ENCODE measurements at regions not wholly inside any gene's neighbourhood (a gene's known extent, or its start where the extent isn't known, plus 50 kb on each side); places are given as distances from the start of the nearest gene placed in this dataset.

DNA sequence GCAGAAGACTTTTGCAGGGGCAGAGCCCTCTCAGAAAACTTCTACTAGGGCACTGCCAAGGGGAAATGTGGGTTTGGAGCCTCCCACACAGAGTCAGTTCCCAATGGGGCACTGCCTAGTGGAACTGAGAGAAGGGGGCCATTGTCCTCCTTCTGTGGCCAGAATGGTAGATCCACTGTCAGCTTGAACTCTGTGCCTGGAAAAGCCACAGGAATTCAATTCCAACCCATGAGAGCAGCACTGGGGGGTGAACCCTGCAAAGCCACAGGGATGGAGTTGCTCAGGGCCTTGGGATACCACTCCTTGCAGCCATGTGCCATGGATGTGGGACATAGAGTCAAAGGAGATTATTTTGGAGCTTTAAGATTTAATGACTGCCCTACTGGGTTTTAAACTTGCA is 262.2 kb upstream of the SEMA3C start:
- H3K4me3 ChIP-seq (ENCODE audit: low read depth, low read length) = no peak overlapping the region
- no peak for DNase-seq (ENCODE audit: low read depth)
- TF ChIP-seq POLR2A (IDR thresholded peaks at IDR 0.05; ENCODE audit: extremely low read depth, insufficient read length) (no peak), MYC (IDR thresholded peaks at IDR 0.05; ENCODE audit: low read depth, low read length) (no peak)
- TF ChIP-seq, protein P1, sequence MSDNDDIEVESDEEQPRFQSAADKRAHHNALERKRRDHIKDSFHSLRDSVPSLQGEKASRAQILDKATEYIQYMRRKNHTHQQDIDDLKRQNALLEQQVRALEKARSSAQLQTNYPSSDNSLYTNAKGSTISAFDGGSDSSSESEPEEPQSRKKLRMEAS (IDR thresholded peaks at IDR 0.05; ENCODE audit: low read depth, low read length) = no peak
- TF ChIP-seq, protein P2, sequence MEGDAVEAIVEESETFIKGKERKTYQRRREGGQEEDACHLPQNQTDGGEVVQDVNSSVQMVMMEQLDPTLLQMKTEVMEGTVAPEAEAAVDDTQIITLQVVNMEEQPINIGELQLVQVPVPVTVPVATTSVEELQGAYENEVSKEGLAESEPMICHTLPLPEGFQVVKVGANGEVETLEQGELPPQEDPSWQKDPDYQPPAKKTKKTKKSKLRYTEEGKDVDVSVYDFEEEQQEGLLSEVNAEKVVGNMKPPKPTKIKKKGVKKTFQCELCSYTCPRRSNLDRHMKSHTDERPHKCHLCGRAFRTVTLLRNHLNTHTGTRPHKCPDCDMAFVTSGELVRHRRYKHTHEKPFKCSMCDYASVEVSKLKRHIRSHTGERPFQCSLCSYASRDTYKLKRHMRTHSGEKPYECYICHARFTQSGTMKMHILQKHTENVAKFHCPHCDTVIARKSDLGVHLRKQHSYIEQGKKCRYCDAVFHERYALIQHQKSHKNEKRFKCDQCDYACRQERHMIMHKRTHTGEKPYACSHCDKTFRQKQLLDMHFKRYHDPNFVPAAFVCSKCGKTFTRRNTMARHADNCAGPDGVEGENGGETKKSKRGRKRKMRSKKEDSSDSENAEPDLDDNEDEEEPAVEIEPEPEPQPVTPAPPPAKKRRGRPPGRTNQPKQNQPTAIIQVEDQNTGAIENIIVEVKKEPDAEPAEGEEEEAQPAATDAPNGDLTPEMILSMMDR (IDR thresholded peaks at IDR 0.05; ENCODE audit: low read depth, low read length) = no peak

DNA sequence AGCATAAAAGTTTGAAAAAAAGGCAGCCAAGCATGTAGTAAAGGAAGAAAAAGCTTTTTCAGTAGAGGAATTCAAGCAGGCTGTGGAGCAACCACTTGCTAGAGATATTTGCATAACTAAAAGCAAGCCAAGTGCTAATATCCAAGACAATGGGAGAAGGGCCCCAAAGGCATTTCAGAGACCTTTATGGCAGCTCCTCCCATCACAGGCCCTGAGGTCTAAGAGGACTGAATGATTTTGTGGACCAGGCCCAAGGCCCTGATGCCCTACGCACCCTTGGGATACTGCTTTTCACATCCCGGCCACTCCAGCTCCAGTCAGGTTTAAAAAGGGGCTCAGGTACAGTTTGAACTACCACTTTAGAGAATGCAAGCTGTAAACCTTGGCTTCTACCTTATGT is 261.7 kb upstream of the SEMA3C start:
- DNase-seq (ENCODE audit: low read depth) = no peak
- TF ChIP-seq MYC (IDR thresholded peaks at IDR 0.05; ENCODE audit: low read depth, low read length) (no peak), POLR2A (IDR thresholded peaks at IDR 0.05; ENCODE audit: extremely low read depth, insufficient read length) (no peak)
- TF ChIP-seq, protein P1 (IDR thresholded peaks at IDR 0.05; ENCODE audit: low read depth, low read length) = no peak
- TF ChIP-seq, protein P2 (IDR thresholded peaks at IDR 0.05; ENCODE audit: low read depth, low read length) = no peak
- no peak overlapping the region for H3K4me3 ChIP-seq (ENCODE audit: low read depth, low read length)

DNA sequence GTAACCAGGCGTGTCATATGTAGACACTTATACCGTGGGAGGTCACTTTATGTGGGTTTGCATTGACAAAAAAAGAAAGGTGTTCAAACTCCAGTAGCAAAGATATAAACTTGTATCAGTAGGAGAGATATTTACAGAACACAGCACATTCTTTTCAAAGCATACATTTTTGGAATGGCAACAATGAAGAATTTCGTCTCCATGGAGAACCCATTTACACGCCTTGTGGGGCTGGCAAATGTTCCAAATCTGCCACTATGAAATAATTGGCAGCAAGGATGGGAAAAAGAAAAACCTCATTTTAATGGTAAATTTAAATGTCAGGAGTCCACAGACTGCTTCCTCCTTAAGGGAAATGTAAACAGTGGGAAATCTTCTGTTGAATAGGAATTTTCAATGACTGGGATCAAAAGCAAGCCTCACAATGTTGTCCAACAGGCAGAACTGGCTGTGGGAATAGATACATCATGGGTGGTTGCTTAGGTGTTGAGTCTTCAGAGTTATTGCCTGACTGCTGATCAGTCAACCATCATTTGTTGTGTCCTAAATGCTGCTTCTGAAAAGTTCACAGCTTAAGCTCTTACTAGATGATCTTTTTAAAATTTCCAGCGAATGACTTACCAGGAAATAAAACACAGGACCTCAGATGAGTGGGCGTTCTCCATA is 256.6 kb upstream of the SEMA3C start:
- TF ChIP-seq, protein P1 (IDR thresholded peaks at IDR 0.05; ENCODE audit: low read depth, low read length) = no peak
- TF ChIP-seq, protein P2 (IDR thresholded peaks at IDR 0.05; ENCODE audit: low read depth, low read length) = no peak
- no peak for TF ChIP-seq MYC (IDR thresholded peaks at IDR 0.05; ENCODE audit: low read depth, low read length)
- TF ChIP-seq POLR2A (IDR thresholded peaks at IDR 0.05; ENCODE audit: extremely low read depth, insufficient read length) = no peak
- no peak overlapping the region for H3K4me3 ChIP-seq (ENCODE audit: low read depth, low read length)
- DNase-seq (ENCODE audit: low read depth) = no peak

DNA sequence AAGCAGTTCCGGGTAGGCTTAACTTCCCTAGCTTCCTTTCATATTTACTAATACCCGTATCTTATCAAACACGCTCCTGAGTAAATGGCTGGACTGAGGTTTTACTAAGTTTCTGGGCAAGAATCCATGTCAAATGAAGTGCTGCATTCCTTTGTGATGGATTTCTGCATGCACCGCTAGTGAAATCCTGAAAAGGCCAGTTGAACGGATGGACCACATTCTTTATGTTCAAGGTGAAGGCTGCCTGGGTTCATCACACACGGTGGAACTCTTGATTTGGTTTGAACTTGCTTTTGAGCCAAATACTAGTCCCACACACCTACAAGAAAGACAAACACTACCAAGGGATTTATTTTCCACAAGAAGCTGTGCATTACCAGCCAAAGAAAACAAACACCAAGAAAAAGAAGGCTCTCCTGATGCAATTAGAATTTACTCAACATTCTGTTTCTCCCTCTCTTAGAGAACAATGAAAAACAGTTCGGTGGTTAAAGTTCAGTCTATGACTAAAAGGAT is 255.0 kb upstream of the SEMA3C start:
- TF ChIP-seq MYC (IDR thresholded peaks at IDR 0.05; ENCODE audit: low read depth, low read length) (no peak), POLR2A (IDR thresholded peaks at IDR 0.05; ENCODE audit: extremely low read depth, insufficient read length) (no peak)
- TF ChIP-seq, protein P1 (IDR thresholded peaks at IDR 0.05; ENCODE audit: low read depth, low read length) = no peak
- TF ChIP-seq, protein P2 (IDR thresholded peaks at IDR 0.05; ENCODE audit: low read depth, low read length) = no peak
- no peak overlapping the region for H3K4me3 ChIP-seq (ENCODE audit: low read depth, low read length)
- no peak for DNase-seq (ENCODE audit: low read depth)

DNA sequence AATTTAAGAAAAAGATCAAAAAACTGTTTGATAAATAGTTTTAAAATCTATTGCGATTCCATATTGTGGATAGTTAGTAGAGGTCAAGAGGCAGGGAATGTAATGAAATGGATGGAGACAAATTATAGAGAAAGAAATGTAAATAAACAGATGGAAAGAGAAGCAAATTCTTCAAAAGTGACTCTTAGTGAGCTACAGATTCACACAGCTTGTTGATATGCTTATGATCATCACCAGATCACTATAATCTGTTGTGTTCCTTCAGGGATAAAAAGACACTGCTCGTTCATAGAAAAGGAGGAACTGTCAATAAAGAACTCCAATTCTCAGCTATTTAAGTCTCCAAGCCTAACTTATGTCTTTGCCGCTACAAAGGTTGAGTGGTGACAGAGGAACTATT is 251.4 kb upstream of the SEMA3C start:
- H3K4me3 ChIP-seq (ENCODE audit: low read depth, low read length) = no peak overlapping the region
- no peak for DNase-seq (ENCODE audit: low read depth)
- TF ChIP-seq POLR2A (IDR thresholded peaks at IDR 0.05; ENCODE audit: extremely low read depth, insufficient read length) (no peak), MYC (IDR thresholded peaks at IDR 0.05; ENCODE audit: low read depth, low read length) (no peak)
- TF ChIP-seq, protein P1 (IDR thresholded peaks at IDR 0.05; ENCODE audit: low read depth, low read length) = no peak
- TF ChIP-seq, protein P2 (IDR thresholded peaks at IDR 0.05; ENCODE audit: low read depth, low read length) = no peak
